T47D (cell line): ENCODE measurements at regions not wholly inside any gene's neighbourhood (a gene's known extent, or its start where the extent isn't known, plus 50 kb on each side); places are given as distances from the start of the nearest gene placed in this dataset.

ENCODE experiments used
- DNase-seq, 2 experiments: peaks; one replicate each; pipeline versions ENCODE4 v3.0.0 to v3.0.0-alpha.2; 2011 to 2012; ENCODE audit warnings: low read depth in 1 of 2, low spot score in 1 of 2
- JUND ChIP-seq: IDR thresholded peaks from 2 replicates; pipeline ENCODE4 v1.6.1; 2012; ENCODE audit warnings: low read depth
- in situ Hi-C: cut with HindIII; loops from 2 replicates; pipeline ENCODE4 v1.10.0; 2016; ENCODE audit warnings: low sequenced_read_pairs, low pct_unique_long_range_greater_than_20kb

DNA sequence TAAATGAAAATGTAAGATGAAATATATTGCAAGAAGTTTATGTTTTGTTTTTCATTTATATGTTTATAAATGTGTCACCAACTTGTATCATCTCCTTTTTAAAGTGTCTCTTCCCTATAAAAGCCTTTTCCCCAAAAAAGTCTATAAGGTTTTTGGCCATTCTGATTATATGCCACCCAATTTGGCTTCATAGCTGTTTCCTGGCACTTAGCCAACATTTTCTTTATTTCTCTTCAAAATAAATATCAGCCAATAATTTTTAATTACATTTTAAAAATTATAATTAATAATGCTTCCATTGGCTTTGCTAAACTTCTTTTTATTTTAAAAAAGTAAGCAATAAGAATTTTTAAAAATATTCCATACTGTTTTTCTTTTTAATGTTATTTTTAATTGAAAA lies 171.8 kb downstream of the RASSF9 start:
- in situ Hi-C loops = no loop called here
- no peak for TF ChIP-seq JUND
- no peak for DNase-seq

DNA sequence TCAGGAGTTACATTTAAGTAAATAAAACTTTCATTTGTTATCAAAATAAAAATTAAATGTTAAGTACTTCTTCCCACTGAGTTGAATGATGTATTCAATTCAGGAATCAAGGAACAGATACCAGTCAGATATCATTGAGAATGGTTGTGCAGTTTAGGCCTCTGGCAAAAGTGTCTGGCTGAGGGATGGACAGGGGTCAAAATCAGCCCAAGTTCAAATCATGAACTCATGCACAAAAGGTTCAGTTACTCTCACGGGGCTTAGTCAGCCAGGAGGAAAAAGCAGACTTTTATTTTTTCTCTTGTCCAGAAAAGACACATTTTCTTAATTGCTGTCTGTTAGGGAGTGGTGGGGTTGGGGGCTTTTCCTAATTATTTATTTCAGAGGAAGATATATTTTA lies 166.3 kb downstream of the RASSF9 start:
- no peak for DNase-seq
- in situ Hi-C loops = no loop called here
- TF ChIP-seq JUND = no peak

DNA sequence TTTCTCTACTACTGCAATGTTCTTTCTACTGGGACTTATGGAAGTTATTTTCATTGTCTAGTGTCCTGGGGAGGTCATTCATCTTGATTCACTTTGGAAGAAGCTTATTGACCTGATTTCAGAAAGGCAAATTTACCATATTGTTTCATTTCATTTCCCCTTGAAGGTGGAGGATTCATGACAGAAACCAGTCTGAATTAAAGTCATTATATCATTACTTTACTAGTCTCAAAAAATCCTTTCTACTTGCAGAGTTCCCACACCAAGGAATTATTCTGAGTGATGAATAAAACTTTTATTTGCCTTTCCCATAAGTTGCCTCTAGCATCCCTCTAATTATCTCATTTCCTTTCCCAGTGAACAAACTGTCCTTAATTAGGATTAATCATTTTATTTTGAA lies 163.8 kb downstream of the RASSF9 start:
- no peak for DNase-seq

DNA sequence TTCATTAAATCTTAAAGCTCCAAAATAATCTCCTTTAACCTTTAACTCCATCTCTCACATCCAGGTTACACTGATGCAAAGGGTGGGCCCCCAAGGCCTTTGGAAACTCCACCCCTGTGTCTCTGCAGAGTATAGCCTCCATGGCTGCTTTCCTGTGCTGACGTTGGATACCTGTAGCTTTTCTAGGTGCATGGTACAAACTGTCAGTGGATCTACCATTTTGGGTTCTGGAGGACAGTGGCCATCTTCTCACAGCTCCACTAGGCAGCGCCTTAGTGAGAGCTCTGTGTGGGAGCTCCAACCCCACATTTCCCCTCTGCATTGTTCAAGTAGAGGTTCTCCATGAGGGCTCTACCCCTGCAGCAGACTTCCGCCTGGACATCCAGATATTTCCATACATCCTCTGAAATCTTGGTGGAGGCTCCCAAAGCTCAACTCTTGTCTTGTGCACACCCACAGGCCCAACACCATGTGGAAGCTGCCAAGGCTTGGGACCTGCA lies 162.2 kb downstream of the RASSF9 start:
- in situ Hi-C loops = no loop called here
- no peak for TF ChIP-seq JUND
- no peak for DNase-seq

More for the DNA sequence above, 163.8 kb downstream of the RASSF9 start:
- in situ Hi-C loops = no loop called here
- TF ChIP-seq JUND = no peak

DNA sequence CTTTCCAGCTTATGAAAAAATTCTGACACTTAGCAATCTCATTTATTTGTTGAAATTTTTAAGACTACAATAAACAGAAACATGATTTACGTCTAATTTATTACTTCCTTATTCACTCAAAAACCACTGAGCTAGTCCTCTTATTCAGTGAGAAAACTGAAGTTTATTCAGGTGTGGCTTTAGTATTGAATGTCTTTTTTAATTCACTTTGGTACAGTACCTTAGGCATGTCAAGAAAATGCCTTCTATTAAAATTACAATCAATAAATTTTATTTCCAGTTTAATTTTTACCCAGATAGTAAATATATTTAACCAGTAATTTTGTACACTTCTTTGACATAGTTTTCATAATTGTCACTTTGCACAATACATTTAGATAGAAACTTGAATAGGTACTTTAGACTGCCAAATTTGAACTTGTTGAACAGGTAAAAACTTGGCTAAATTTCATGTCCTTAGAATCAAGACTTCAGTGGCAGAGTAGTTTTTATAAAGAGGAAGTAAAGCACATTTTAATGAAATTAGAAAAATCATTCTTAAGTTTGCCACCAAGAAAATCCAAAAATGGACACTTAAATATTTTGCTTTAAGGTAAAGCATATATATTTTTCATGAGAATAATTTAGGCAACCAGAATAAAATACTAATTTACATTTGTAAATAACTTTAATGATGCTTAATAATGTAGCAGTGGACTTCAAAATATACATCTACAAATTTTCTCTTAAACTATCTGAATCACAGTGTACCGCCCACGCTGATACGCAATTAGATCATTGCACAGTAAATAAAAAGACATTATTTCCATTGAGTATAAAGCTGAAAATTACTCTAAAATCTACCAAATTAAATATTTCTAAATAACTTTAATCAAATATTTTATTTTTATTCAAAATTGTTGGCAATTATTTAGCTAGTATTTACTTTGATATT lies 159.1 kb downstream of the RASSF9 start:
- in situ Hi-C loops = no loop called here
- TF ChIP-seq JUND = no peak
- DNase-seq = no peak

DNA sequence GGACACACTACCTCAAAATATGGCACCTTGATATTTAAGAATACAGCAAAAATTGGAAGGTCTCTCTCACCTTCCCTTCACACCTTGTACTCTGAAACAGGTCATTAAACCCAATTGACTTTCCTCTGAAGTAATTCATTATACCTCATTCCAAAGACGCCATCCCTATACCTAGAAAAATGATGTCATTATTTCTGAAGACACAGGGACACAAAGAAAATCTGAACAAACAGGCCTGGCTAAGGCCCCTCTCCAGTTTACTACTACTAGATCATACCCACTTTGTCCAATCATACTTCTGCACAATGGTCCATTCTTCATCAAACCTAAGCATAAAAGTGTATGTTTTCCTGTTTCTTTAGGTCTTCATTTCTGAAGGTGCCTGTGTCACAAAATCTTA lies 156.9 kb downstream of the RASSF9 start:
- in situ Hi-C loops = no loop called here
- no peak for DNase-seq
- no peak for TF ChIP-seq JUND

DNA sequence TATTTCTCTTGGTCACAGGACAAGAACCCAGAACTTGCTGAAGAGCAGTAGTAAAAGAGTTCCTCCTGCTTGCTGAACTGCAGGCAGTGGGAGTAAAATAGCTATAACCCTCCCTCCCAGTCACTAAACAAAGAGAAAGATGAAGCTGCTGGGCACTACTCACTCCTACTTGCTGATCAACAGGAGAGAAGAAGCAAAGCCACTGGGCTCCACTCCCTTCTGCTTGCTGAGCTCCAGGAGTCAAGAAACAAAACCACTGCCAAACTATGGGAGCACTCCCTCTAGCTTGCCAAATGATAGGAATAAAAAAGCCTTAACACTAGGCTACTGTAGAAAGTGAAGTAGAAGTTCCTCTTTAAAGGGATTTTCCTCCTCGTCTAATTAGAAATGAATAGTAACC lies 155.3 kb downstream of the RASSF9 start:
- DNase-seq = no peak
- in situ Hi-C loops = no loop called here
- TF ChIP-seq JUND = no peak

DNA sequence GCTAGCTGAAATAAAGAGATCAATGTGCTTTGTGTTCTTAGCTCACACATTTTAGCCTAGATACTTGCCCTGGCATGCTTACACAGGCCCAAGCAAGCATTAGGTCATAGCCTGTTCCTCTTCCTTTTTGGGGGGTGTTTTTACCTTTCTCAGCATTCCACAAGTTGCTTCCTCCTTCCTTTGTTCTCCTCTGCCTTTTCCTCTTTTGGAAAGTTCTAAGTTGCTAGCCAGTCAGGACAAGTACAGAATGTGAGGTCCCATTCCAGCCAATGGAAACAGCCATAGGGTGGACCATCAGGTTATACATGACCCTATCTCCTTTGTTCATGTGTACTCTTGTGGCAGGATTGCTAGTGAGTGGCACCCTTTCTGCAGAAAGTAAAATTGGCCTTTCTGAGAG lies 154.9 kb downstream of the RASSF9 start:
- in situ Hi-C loops = no loop called here
- no peak for DNase-seq
- TF ChIP-seq JUND = no peak

DNA sequence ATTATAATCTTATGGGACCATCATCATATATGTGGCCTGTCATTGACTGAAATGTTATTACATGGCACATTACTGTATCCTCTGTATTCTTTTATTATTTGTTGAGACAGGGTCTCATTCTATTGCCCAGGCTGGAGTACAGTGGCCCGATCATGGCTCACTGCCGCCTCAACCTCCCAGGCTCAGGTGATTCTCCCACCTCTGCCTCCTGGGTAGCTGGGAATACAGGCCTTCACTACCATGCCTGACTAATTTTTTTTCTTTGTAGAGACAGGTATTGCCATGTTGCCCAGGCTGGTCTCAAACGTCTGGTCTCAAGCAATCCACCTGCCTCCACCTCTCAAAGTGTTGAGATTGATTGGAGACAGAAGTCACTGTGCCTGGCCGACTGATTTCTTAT lies 153.2 kb downstream of the RASSF9 start:
- in situ Hi-C loops = no loop called here
- no peak for TF ChIP-seq JUND
- DNase-seq = no peak

DNA sequence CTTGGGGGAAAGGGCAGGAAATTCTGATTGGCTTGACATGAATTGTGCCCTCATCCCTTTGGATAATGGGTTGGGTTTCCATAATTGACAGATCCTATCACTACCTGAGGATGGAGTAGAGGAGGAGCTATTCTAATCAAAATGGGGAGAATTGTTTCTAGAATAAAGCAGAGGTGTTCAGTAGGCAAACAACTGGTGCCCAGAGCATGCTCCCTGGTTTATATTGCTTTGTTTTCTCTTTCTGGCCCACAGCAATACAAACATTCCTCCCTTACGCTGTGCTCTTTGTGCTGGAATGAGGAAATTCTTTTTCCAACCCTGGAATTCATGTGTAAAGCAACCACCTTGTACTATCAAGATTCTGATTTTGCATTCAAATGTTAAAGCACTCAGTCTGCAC lies 147.4 kb downstream of the RASSF9 start:
- in situ Hi-C loops = no loop called here
- TF ChIP-seq JUND = no peak
- peak in 1 of 2 experiments; percentile 84 for DNase-seq

DNA sequence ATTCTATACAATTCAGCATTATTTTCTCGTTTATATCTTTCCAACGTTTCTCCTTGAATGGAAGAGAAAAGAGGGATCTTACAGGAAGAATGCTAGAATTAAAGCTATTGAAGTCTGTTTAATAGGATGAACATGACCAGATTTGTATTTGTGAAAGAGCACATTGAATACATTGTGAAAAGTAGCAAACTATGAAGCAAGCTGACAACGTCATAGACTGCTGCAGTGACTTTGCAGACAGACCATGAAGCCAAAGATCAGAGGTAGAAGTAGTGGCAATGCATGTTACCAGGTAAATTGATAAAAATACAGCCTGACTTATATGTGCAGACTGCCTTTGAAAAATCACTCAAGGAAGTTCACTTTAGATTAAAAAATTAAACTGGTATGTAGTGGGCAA lies 146.1 kb downstream of the RASSF9 start:
- no peak for DNase-seq
- in situ Hi-C loops = no loop called here
- TF ChIP-seq JUND = no peak

DNA sequence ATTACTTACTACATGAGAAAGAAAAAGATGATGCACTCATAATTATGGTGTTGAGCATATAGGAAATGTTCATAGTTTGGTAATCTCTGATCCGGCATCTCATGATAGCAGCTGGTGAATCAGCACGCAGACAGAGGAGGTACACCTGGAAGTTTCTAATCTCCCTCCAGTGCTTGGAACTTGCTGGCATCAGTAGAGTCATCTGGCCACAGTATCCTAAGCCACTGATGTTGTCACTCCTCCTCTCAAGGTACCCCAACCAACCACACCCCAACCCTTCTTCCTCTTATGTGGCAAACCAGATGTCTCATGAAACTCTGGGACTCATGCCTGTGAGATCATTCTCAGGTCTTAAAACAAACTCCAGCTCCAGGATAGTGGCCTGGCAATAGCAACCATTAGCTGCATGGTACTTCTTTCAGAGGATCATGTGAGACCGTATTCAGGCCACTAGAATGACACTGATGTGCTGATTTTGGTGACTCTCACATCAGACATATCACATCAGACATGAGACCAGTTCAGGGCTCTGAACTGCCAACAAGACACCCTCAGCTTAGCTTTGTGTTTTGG lies 143.0 kb downstream of the RASSF9 start:
- no peak for TF ChIP-seq JUND
- in situ Hi-C loops = no loop called here
- no peak for DNase-seq

DNA sequence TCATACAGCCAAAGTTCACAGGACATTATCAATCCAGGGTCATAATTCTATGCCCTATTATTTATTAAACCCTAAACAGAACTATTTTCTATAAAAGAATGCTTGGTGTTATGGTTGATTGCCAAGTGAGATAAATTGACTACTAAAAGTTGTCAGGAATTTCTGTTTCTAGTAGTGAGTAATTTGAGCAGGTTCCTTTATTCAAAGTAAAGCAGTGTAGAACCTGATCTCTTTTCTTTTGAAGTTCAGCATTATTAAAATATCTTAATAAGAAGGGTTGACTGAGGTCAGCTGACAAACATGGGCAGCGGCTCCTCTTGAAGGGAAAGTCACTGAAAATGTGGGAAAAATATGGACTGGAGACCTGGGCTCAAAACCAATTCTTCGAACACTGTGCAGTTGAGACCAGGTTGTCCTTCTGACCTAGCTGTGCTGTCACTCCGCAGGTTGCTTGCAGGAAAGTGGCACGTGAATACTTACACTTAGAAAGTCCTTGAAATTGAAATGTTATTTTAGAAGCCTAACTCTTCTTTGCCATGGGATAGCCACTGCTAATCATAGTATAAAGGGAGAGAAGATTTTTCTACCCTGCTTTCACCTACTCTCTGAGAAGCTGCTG lies 141.0 kb downstream of the RASSF9 start:
- no peak for TF ChIP-seq JUND
- no peak for DNase-seq
- in situ Hi-C loops = no loop called here

DNA sequence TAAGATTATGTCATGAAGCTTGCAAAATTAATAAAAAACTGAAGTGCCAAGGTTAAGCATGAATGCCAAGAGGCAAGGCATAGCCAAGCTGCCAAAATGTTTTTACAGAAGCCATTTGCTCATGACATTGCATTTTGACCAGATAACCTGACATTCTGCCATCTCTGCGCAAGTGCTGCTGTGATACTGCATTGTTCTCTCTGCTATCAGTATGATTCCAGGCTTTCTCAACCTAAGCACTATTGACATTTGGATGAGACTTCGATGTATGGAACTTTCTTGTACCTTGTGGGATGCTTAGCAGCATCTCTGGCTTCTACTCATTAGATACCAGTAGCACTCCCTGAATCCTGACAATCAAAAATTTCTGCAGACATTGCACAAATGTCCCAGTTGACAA lies 139.2 kb downstream of the RASSF9 start:
- no peak for TF ChIP-seq JUND
- in situ Hi-C loops = no loop called here
- no peak for DNase-seq
